K562 (cell line): ENCODE measurements at regions not wholly inside any gene's neighbourhood (a gene's known extent, or its start where the extent isn't known, plus 50 kb on each side); places are given as distances from the start of the nearest gene placed in this dataset.

Experiments used
- ATAC-seq: fragments of 200-7000 bp; cut with Tn5 transposase; 3 replicates; pipeline ENCODE4 v1.9.1; 2020; ENCODE audit warnings: moderate library complexity
- BruUV-seq: library from RNA; stranded (reverse); fragments of 400-500 nt; replicated peaks from 2 replicates; lab custom pipeline; 2021; lab: Mats Ljungman, UMichigan
- CTCF ChIA-PET: fragments of 300-600 bp; formaldehyde crosslinking; extraction: SDS; loops from one replicate; lab custom pipeline; 2021; ENCODE audit warnings: low intra/inter-chr PET ratio; lab: Yijun Ruan, JAX
- POLR2A ChIA-PET: fragments of 300-600, 350-650 bp; sonication (Branson Sonifier 250); formaldehyde crosslinking; extraction: SDS; loops from one replicate; lab custom pipeline; 2021; ENCODE audit warnings: antibody characterized with exemption, inconsistent platforms; lab: Yijun Ruan, JAX
- DNase-seq, 4 experiments: peaks; one replicate each; pipeline versions ENCODE4 v3.0.0 to v3.0.0-alpha.2; 2011 to 2018; ENCODE audit warnings: low spot score in 3 of 4, mixed read lengths in 3 of 4; ENCODE audit errors: extremely low read depth in 1 of 4
- FAIRE-seq: peaks from 2 replicates; lab custom pipeline; 2011; peaks lifted over from hg19 to GRCh38; lab: Jason Lieb, UNC
- H2AFZ ChIP-seq: 2 replicates; pipeline ENCODE4 v1.6.0; 2011; ENCODE audit warnings: low read depth, low read length, control low read depth, inconsistent platforms
- H3K27ac ChIP-seq: fragments of 200-600 bp; 3 replicates; pipeline ENCODE4 v1.8.0; 2011; ENCODE audit warnings: low read depth, mild to moderate bottlenecking, control low read depth, inconsistent platforms, low read length, moderate library complexity, mixed read lengths; ENCODE audit errors: extremely low read depth
- H3K27me3 ChIP-seq, 2 experiments: fragments of 300-600 bp in 1 of 2; 2 replicates in 1 of 2; 3 replicates in 1 of 2; pipeline versions ENCODE4 v1.6.0 to v1.8.0; 2011; ENCODE audit warnings: inconsistent platforms in 2 of 2, low read length in 2 of 2, mild to moderate bottlenecking in 1 of 2, mixed read lengths in 1 of 2, moderate library complexity in 1 of 2; ENCODE audit not compliant: control insufficient read depth in 2 of 2, insufficient read depth in 2 of 2
- H3K36me3 ChIP-seq: fragments of 300-600 bp; 3 replicates; pipeline ENCODE4 v1.8.0; 2011; ENCODE audit warnings: mild to moderate bottlenecking, low read length, inconsistent platforms; ENCODE audit not compliant: control insufficient read depth, insufficient read depth
- H3K4me1 ChIP-seq, 2 experiments: fragments of 200-600 bp in 1 of 2; replicated peaks in 1 of 2; 2 replicates in 1 of 2; 3 replicates in 1 of 2; pipeline versions ENCODE4 v1.5.1 to v1.8.0; 2011; ENCODE audit warnings: inconsistent platforms in 2 of 2, low read length in 2 of 2, mild to moderate bottlenecking in 1 of 2, mixed read lengths in 1 of 2, moderate library complexity in 1 of 2; ENCODE audit not compliant: control insufficient read depth in 2 of 2, insufficient read depth in 2 of 2
- H3K4me2 ChIP-seq: 2 replicates; pipeline ENCODE4 v1.6.1; 2011; ENCODE audit warnings: low read length, control low read depth, inconsistent platforms, mixed read lengths; ENCODE audit not compliant: insufficient read depth
- H3K4me3 ChIP-seq: fragments of 200-600 bp; sonication (generic), shearing (Covaris generic); 2 replicates; pipeline ENCODE4 v1.5.1; 2016; ENCODE audit warnings: control low read depth, inconsistent platforms
- H3K79me2 ChIP-seq: fragments of 200-600 bp; 3 replicates; pipeline ENCODE4 v1.8.0; 2011; ENCODE audit warnings: low read length, inconsistent platforms; ENCODE audit not compliant: control insufficient read depth, insufficient read depth
- H3K9ac ChIP-seq, 2 experiments: 2 replicates each; pipeline versions ENCODE4 v1.6.0 to v1.6.1; 2011; ENCODE audit warnings: low read depth in 2 of 2, low read length in 2 of 2, control low read depth in 1 of 2, inconsistent platforms in 1 of 2, mild to moderate bottlenecking in 1 of 2, mixed read lengths in 1 of 2; ENCODE audit not compliant: insufficient read depth in 1 of 2
- H3K9me1 ChIP-seq: one replicate; pipeline ENCODE4 v1.6.0; 2011; ENCODE audit warnings: inconsistent platforms, mild to moderate bottlenecking, low read length, moderate library complexity; ENCODE audit not compliant: control insufficient read depth, insufficient read depth
- H3K9me3 ChIP-seq: replicated peaks from 2 replicates; pipeline ENCODE4 v1.5.1; 2011; ENCODE audit warnings: low read depth, low read length, inconsistent platforms; ENCODE audit not compliant: control insufficient read depth, insufficient read depth
- H4K20me1 ChIP-seq: replicated peaks from 2 replicates; pipeline ENCODE4 v1.6.1; 2011; ENCODE audit warnings: low read length, inconsistent platforms, mixed read lengths; ENCODE audit not compliant: control insufficient read depth, insufficient read depth
- CBFA2T2 ChIP-seq: fragments of 450-650 bp; conservative IDR thresholded peaks from 2 replicates; pipeline ENCODE4 v1.6.1; 2017; ENCODE audit warnings: mild to moderate bottlenecking
- CBFA2T3 ChIP-seq: fragments of 450-650 bp; IDR thresholded peaks from 2 replicates; pipeline ENCODE4 v1.6.1; 2017
- CREB1 ChIP-seq, 2 experiments: sonication (generic) in 1 of 2; formaldehyde crosslinking in 1 of 2; IDR thresholded peaks; 2 replicates each; pipeline versions ENCODE4 v1.6.1 to v1.8.0; 2012 to 2022; ENCODE audit warnings: inconsistent platforms in 1 of 2, mild to moderate bottlenecking in 1 of 2, missing genetic modification reagents in 1 of 2, moderate library complexity in 1 of 2
- FOXP1 ChIP-seq: sonication (generic); formaldehyde crosslinking; IDR thresholded peaks from 2 replicates; pipeline ENCODE4 v1.8.0; 2022; ENCODE audit warnings: mild to moderate bottlenecking, missing genetic modification reagents
- KDM4B ChIP-seq, 2 experiments: fragments of 450-650 bp in 1 of 2; sonication (generic) in 1 of 2; IDR thresholded peaks; 2 replicates each; pipeline ENCODE4 v1.6.1; 2016 to 2017; ENCODE audit warnings: borderline replicate concordance in 2 of 2, antibody characterized with exemption in 1 of 2, low read depth in 1 of 2, mild to moderate bottlenecking in 1 of 2
- POLR2A ChIP-seq: fragments of 450-650 bp; conservative IDR thresholded peaks from 2 replicates; pipeline ENCODE4 v1.6.1; 2016
- RBM17 ChIP-seq: fragments of 200-400 bp; formaldehyde crosslinking; IDR thresholded peaks from 2 replicates; pipeline ENCODE4 v1.6.1; 2017; ENCODE audit warnings: low read depth, mild to moderate bottlenecking, low read length, borderline replicate concordance
- SMARCE1 ChIP-seq: fragments of 450-650 bp; IDR thresholded peaks from 2 replicates; pipeline ENCODE4 v1.7.1; 2016; ENCODE audit warnings: mild to moderate bottlenecking
- ZFP1 ChIP-seq: fragments of 450-650 bp; formaldehyde crosslinking; IDR thresholded peaks from 2 replicates; pipeline ENCODE4 v1.4.0; 2020; ENCODE audit warnings: mild to moderate bottlenecking, mixed read lengths
- ZNF668 ChIP-seq: fragments of 250-450 bp; sonication (Bioruptor Pico); IDR thresholded peaks from 2 replicates; pipeline ENCODE4 v1.8.0; 2022; ENCODE audit warnings: mild to moderate bottlenecking, inconsistent platforms
- WGBS: fragments of 100-300 bp; shearing (Covaris generic); methylation state at CpG from one replicate; pipeline ENCODE4 v1.1.6; 2016; ENCODE audit warnings: low coverage, mixed read lengths; ENCODE audit not compliant: insufficient coverage; ENCODE audit errors: missing lambda C conversion rate; 5-methylcytosine and 5-hydroxymethylcytosine counted together
- in situ Hi-C: fragments of 300-500 bp; cut with MboI; formaldehyde crosslinking; loops from 4 replicates; pipeline ENCODE4 v1.15.0; 2018; ENCODE audit warnings: inconsistent platforms, mixed read lengths
- intact Hi-C: fragments of 100-400 bp; cut with micrococcal nuclease; formaldehyde crosslinking; loops from 2 replicates; pipeline ENCODE4 v1.14.2; 2022

DNA sequence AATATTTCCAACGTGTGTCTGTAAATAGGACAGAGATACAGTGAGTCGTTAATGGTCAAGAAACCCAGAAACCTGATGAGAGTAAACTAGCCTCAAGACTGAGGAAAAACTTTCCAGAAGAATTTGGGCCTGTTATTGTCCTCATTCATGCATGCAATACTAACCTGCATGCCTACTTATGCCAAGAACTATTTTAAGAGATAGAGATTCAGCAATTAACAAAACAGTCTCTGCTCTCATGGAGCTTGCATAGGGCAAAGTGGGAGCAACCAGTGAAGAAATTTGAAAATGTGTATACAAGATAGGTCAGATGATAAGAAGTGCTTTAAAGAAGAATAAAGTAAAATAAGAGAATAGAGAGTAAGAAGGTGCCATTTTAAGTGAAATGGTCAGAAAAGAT is 66.1 kb upstream of the FRG1 start:
- H3K9me1 ChIP-seq = no peaks in the 10 kb centered on the region
- in situ Hi-C loops = no loop called here
- ATAC-seq (no peak), FAIRE-seq (no peak), DNase-seq (no peak)
- ChIA-PET POLR2A (no interaction called here), CTCF (no interaction called here)
- H3K9me3 ChIP-seq = no peaks in the 10 kb centered on the region
- TF ChIP-seq CREB1 (IDR thresholded peaks at IDR 0.05) = no peak
- TF ChIP-seq CREB1 (CRISPR knock-in tag; IDR thresholded peaks at IDR 0.05) = no peak
- TF ChIP-seq CBFA2T2 = no peak
- TF ChIP-seq CBFA2T3 = no peak
- TF ChIP-seq RBM17 = no peak
- no peak for TF ChIP-seq SMARCE1
- no peak for TF ChIP-seq POLR2A
- no peak for TF ChIP-seq FOXP1
- no peak for TF ChIP-seq ZFP1 (CRISPR knock-in tag)
- TF ChIP-seq KDM4B (IDR thresholded peaks at IDR 0.05; ENCODE audit: borderline replicate concordance in 2 of 2, low read depth in 1 of 2) = no peak
- no peak for TF ChIP-seq ZNF668 (CRISPR knock-in tag)
- no peak overlapping the region for H3K9ac ChIP-seq
- H3K27ac ChIP-seq = no peak overlapping the region
- no peaks in the 10 kb centered on the region for H3K4me1 ChIP-seq
- BruUV-seq = no TSS peak
- no peaks in the 10 kb centered on the region for H3K36me3 ChIP-seq
- no peaks in the 10 kb centered on the region for H3K27me3 ChIP-seq
- H3K4me3 ChIP-seq = no peak overlapping the region
- no peak overlapping the region for H3K4me2 ChIP-seq
- H2AFZ ChIP-seq = no peak overlapping the region
- WGBS = 0% methylated on average over 2 of the region's 2 CpGs
- no peaks in the 10 kb centered on the region for H3K79me2 ChIP-seq
- intact Hi-C loops = no loop called here
- H4K20me1 ChIP-seq = no peaks in the 10 kb centered on the region
